GM13976 (cell line): ENCODE measurements at regions not wholly inside any gene's neighbourhood (a gene's known extent, or its start where the extent isn't known, plus 50 kb on each side); places are given as distances from the start of the nearest gene placed in this dataset.
"Not testable (repeated sequence)": the region's sequence is repeated elsewhere in the genome, so short reads cannot be mapped to it uniquely, and the experiment has no call there.

ENCODE experiments used
- DNase-seq: peaks from one replicate; pipeline ENCODE4 v3.0.0; 2012; ENCODE audit warnings: low spot score
- in situ Hi-C: fragments of 300-500 bp; cut with MboI; formaldehyde crosslinking; loops from one replicate; pipeline ENCODE4 v1.12.0; 2022; ENCODE audit warnings: low sequenced_read_pairs, mixed read lengths, inconsistent platforms; ENCODE audit not compliant: unreplicated experiment
- TF ChIP-seq, protein P1 (sequence below): IDR thresholded peaks from 2 replicates; pipeline ENCODE4 v1.5.1; 2012; ENCODE audit warnings: borderline replicate concordance, mild to moderate bottlenecking; ENCODE audit not compliant: insufficient read depth; ENCODE audit errors: extremely low read depth, missing control alignments, control extremely low read depth

DNA sequence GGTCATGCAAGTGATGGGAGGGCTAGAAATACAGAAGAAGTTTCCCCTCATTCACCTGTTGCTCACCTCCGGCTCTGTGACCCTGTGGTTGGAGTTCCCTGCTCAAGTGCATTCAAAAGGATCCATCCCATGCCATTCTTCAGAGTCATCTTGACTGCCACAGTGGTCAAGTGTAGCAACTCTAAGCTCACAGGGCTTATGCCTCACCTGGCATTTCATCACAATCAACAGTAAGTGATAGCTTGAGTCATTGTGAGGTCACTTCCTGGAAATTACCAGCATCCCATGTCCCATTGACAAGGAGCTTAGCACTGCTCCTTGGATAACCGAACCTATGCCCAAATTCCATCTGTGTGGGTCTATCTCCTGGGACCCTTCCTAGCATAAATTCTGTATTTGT lies 55.6 kb downstream of the OR4C45 start:
- TF ChIP-seq, protein P1, sequence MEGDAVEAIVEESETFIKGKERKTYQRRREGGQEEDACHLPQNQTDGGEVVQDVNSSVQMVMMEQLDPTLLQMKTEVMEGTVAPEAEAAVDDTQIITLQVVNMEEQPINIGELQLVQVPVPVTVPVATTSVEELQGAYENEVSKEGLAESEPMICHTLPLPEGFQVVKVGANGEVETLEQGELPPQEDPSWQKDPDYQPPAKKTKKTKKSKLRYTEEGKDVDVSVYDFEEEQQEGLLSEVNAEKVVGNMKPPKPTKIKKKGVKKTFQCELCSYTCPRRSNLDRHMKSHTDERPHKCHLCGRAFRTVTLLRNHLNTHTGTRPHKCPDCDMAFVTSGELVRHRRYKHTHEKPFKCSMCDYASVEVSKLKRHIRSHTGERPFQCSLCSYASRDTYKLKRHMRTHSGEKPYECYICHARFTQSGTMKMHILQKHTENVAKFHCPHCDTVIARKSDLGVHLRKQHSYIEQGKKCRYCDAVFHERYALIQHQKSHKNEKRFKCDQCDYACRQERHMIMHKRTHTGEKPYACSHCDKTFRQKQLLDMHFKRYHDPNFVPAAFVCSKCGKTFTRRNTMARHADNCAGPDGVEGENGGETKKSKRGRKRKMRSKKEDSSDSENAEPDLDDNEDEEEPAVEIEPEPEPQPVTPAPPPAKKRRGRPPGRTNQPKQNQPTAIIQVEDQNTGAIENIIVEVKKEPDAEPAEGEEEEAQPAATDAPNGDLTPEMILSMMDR, result no peak
- in situ Hi-C loops, result no loop called here
- DNase-seq, result no peak

DNA sequence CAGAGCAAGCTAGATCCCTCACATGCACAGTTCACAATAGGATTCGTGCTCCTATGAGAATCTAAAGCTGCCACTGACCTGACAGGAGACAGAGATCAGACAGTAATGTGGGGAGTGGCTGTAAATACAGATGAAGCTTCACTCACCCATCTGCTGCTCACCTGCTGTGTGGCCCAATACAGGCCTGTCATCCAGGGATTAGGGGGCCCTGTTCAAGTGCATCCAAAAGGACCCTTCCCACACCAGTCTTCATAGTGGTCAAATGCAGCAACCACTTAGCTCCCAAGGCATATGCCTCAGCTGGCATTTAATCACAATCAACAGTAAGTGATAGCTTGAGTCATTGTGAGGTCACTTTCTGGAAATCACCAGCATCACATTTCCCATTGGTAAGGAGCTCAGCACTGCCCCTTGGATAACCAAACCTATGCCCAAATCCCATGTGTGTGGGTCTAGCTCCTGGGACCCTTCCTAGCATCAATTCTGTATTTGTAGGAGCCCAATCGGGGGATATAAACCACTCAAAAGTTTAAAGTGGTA lies 65.6 kb downstream of the OR4C45 start:
- DNase-seq, result no peak
- in situ Hi-C loops, result no loop called here
- TF ChIP-seq, protein P1, result no peak

DNA sequence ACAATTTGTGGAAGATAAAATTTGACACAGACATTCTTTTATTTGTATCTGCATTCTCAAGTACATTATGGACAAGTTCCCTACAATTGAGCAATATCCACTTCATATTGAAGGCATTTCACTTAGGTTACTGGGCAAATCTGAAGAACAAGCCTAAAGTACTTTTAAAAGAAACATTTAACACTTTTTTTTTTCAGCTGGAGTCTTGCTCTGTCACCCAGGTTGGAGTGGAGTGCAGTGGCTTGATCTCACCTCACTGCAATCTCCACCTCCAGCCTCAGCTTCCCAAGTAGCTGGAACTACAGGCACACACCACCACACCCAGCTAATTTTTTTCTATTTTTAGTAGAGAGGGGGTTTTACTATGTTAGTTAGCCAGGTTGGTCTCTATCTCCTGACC lies 70.2 kb downstream of the OR4C45 start:
- in situ Hi-C loops, result loop anchor here (25.0 kb wide), 1 partner anchor 234 kb away; no protein-coding TSS in a partner anchor
- TF ChIP-seq, protein P1, result no peak
- DNase-seq, result no peak

DNA sequence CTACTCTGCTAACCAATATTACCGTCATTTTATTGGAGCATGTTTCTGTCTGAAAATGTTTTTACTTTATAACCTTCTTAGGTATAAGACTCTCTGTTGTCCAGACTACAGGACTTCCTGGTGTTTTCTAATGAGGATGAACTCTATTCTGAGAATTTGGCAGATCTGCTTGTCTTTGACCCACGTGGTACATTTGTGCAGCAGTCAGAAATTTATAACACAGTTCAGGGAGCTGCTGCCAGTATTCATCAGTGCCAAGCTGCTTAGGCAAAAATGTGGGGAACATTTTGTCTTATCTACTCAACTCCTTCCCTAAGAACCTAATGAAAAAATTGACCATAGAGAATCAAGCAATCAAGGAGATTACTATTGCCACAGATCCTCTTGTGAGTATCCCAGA lies 108.0 kb downstream of the OR4C45 start:
- DNase-seq, in situ Hi-C loops: not testable (repeated sequence)

DNA sequence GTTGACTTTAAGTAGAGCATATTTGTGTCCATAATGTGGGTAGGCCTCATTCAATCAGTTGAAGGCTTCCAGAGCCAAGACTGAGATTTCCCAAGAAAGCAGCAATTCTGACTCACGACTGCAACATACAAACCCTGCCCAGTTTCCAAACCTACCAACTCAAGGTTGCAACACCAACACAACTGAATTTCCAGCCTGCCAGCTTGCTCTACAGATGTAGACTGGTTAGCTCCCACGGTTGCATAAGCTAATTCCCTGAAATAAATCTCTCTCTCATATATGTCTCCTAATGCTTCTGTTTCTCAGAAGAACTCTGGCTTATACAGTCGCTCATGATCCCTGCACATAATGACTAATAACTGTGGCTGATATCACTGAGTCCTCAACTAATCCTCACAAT lies 113.6 kb downstream of the OR4C45 start:
- DNase-seq, in situ Hi-C loops: not testable (repeated sequence)

DNA sequence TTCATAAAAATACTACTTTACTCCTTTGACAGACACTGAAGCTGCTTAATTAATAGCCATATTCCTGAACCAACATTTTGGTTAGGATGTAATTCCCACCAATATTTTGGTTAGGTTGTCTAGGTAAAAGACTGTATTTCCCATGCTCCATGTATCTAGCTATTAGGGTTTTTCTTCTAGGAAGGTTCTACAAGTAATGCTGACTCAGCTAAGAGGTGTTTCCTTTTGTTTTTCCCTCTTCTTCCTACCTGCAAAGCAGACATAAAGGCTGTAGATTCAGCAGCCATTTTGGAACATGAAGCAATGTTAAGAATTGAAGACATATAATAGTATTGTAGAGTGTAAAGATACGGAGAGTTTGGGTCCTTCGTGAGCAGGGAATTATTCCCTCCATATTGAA lies 115.3 kb downstream of the OR4C45 start:
- DNase-seq, in situ Hi-C loops: not testable (repeated sequence)

DNA sequence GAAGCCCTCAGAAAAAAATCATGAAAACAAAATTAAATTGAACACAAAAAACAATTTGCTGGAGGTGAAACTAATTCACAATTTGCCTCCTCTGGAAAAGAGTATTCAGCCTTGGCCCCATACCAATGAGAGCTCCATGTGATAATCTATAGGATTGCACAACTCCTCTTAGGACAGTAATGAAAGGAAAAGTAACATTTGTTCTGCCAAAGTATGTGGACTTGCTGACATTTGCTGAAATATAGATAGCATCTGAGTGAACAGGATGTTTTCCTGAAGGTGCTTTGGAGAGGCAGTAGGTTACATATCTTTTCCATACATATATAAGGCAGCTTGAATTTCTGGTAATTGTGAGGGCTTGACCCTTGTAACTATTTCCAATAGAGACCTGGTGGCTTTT lies 122.8 kb downstream of the OR4C45 start:
- no peak for DNase-seq
- TF ChIP-seq, protein P1, result no peak
- in situ Hi-C loops, result no loop called here

DNA sequence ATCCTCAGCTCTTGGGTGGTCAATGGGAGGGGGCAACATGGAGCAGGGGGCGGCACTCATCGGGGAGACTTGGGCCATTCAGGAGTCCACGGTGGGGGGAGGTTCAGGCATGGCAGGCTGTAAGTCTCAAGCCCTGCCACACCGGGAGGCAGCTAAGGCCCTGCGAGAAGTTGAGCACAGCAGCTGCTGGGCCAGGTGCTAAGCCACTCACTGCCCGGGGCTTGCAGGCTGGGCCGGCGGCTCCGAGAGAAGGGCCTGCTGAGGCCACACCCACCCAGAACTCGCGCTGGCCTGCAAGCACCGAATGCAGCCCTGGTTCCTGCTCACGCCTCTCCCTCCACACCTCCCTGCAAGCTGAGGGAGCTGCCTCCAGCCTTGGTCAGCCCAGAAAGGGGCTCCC lies 131.4 kb downstream of the OR4C45 start:
- in situ Hi-C loops, result no loop called here
- DNase-seq, result no peak
- TF ChIP-seq, protein P1, result no peak

DNA sequence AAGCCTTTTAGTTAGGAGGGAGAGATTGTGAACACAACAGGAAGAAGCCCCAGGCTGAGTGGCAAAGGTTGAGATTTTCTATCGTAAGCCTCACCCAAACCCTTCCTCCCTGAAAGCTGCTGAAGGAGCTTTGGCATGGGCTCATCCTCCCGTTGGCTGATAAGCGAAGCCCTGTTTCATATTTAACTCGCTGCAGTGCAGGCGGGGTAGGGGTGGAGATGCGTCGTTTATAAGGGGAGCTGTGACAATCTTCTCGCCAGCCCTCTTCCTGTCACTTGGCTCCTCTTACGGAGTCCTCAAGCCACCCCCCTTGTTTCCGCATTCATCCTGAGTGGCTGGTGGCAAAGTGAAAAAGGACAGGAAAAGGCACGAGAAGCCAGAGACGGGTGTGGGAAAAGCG lies 137.0 kb downstream of the OR4C45 start:
- DNase-seq, result no peak
- TF ChIP-seq, protein P1, result no peak
- in situ Hi-C loops, result no loop called here
